IPS-18c (cell line): ENCODE measurements at regions not wholly inside any gene's neighbourhood (a gene's known extent, or its start where the extent isn't known, plus 50 kb on each side); places are given as distances from the start of the nearest gene placed in this dataset.
"Not testable (repeated sequence)": the region's sequence is repeated elsewhere in the genome, so short reads cannot be mapped to it uniquely, and the experiment has no call there.

ENCODE experiments used
- H3K4me3 ChIP-seq: 2 replicates; pipeline ENCODE4 v1.7.0; 2013; ENCODE audit warnings: low read depth, mild to moderate bottlenecking, low read length, moderate library complexity; ENCODE audit not compliant: insufficient read depth
- H3K9me3 ChIP-seq: one replicate; pipeline ENCODE4 v1.6.1; 2013; ENCODE audit warnings: mild to moderate bottlenecking, low read length, moderate library complexity; ENCODE audit not compliant: control insufficient read depth, insufficient read depth

- not testable (repeated sequence) for H3K4me3 ChIP-seq, H3K9me3 ChIP-seq
These were observed 51.7 kb upstream of the METTL14 start for GRCh38 chr4:118633476-118633875.

- not testable (repeated sequence) for H3K4me3 ChIP-seq, H3K9me3 ChIP-seq
These were observed 50.9 kb upstream of the METTL14 start for GRCh38 chr4:118634126-118634875.
